ENCODE measurements at regions not wholly inside any gene's neighbourhood (a gene's known extent, or its start where the extent isn't known, plus 50 kb on each side); places are given as distances from the start of the nearest gene placed in this dataset.

DNA sequence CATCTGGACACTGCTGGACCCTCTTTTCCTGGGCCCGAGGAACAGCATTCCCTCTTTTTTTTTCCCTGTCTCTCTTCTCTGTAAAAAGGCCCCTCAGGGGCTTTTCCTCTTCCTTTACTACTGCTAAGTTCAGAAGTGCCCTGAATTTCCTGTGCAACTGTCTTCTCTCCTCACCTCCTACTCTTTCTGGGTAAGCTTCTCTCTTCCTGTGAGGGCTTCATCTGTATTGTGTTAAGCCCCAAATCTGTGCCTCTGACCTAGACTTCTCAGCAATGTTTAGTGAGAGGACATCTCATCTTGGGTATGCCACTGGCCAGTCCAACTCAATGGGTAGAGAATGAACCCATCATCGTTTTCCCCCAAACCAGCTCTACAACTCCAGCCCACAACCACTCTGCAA, 174.2 kb downstream of the PTEN start:
- intact Hi-C loops (cut with micrococcal nuclease; ENCODE audit: unreplicated experiment) = no loop called here
- H3K4me3 ChIP-seq (ENCODE audit: low read depth in 2 of 2, low read length in 2 of 2) = no peak overlapping the region
- no peak for TF ChIP-seq POLR2AphosphoS5 (IDR thresholded peaks at IDR 0.05; ENCODE audit: low read depth, low read length)
- TF ChIP-seq TCF7L2 (IDR thresholded peaks at IDR 0.05; ENCODE audit: low read depth, low read length) = no peak
- TF ChIP-seq, protein P1, sequence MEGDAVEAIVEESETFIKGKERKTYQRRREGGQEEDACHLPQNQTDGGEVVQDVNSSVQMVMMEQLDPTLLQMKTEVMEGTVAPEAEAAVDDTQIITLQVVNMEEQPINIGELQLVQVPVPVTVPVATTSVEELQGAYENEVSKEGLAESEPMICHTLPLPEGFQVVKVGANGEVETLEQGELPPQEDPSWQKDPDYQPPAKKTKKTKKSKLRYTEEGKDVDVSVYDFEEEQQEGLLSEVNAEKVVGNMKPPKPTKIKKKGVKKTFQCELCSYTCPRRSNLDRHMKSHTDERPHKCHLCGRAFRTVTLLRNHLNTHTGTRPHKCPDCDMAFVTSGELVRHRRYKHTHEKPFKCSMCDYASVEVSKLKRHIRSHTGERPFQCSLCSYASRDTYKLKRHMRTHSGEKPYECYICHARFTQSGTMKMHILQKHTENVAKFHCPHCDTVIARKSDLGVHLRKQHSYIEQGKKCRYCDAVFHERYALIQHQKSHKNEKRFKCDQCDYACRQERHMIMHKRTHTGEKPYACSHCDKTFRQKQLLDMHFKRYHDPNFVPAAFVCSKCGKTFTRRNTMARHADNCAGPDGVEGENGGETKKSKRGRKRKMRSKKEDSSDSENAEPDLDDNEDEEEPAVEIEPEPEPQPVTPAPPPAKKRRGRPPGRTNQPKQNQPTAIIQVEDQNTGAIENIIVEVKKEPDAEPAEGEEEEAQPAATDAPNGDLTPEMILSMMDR (IDR thresholded peaks at IDR 0.05) = no peak
- TF ChIP-seq, protein P2, sequence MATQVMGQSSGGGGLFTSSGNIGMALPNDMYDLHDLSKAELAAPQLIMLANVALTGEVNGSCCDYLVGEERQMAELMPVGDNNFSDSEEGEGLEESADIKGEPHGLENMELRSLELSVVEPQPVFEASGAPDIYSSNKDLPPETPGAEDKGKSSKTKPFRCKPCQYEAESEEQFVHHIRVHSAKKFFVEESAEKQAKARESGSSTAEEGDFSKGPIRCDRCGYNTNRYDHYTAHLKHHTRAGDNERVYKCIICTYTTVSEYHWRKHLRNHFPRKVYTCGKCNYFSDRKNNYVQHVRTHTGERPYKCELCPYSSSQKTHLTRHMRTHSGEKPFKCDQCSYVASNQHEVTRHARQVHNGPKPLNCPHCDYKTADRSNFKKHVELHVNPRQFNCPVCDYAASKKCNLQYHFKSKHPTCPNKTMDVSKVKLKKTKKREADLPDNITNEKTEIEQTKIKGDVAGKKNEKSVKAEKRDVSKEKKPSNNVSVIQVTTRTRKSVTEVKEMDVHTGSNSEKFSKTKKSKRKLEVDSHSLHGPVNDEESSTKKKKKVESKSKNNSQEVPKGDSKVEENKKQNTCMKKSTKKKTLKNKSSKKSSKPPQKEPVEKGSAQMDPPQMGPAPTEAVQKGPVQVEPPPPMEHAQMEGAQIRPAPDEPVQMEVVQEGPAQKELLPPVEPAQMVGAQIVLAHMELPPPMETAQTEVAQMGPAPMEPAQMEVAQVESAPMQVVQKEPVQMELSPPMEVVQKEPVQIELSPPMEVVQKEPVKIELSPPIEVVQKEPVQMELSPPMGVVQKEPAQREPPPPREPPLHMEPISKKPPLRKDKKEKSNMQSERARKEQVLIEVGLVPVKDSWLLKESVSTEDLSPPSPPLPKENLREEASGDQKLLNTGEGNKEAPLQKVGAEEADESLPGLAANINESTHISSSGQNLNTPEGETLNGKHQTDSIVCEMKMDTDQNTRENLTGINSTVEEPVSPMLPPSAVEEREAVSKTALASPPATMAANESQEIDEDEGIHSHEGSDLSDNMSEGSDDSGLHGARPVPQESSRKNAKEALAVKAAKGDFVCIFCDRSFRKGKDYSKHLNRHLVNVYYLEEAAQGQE (IDR thresholded peaks at IDR 0.05; ENCODE audit: insufficient read depth in 1 of 2, low read depth in 2 of 2, low read length in 1 of 2) = no peak
- TF ChIP-seq SIN3A (IDR thresholded peaks at IDR 0.05; ENCODE audit: borderline replicate concordance, insufficient read depth, low read depth, low read length) = no peak
- no peaks in the 10 kb centered on the region for H3K4me1 ChIP-seq (ENCODE audit: control insufficient read depth, insufficient read depth, low read length)
- H3K36me3 ChIP-seq (ENCODE audit: control insufficient read depth, insufficient read depth, low read length) = no peaks in the 10 kb centered on the region
- BruUV-seq (replicated peaks) = no TSS peak
- POLR2A ChIA-PET = no interaction called here
- H3K9me3 ChIP-seq (ENCODE audit: control insufficient read depth, insufficient read depth, low read depth, low read length) = no peaks in the 10 kb centered on the region
- H3K27ac ChIP-seq (ENCODE audit: low read length) = no peak overlapping the region
- CTCF ChIA-PET = no interaction called here
- in situ Hi-C loops (cut with HindIII; ENCODE audit: low pct_unique_long_range_greater_than_20kb, low sequenced_read_pairs) = no loop called here
- ATAC-seq (no peak), DNase-seq (ENCODE audit: low read depth, low spot score) (no peak)
- no peaks in the 10 kb centered on the region for H3K27me3 ChIP-seq (ENCODE audit: control insufficient read depth, insufficient read depth, low read length)

DNA sequence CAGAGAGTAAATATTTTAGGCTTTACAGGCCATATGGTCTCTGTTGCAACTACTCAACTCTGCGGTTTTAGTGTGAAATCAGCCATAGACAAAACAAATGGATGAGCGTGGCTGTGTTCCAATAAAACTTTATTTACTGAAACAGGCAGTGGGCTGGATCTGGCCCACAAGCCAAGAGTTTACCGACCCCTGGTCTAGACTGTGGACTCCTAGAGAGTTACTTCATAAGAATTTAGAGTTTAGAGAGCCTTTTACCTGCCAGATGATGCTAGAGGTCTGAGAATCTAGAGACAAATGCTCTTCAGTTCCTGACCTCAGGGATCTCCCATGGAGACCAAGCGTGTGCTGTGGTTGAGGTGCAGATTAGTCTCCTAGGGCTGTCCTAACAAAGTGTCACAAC, 174.8 kb downstream of the PTEN start:
- no TSS peak for BruUV-seq (replicated peaks)
- Histone ChIP-seq H3K27ac (ENCODE audit: low read length) (no peak overlapping the region), H3K27me3 (ENCODE audit: control insufficient read depth, insufficient read depth, low read length) (no peaks in the 10 kb centered on the region), H3K9me3 (ENCODE audit: control insufficient read depth, insufficient read depth, low read depth, low read length) (no peaks in the 10 kb centered on the region), H3K4me3 (ENCODE audit: low read depth in 2 of 2, low read length in 2 of 2) (no peak overlapping the region), H3K36me3 (ENCODE audit: control insufficient read depth, insufficient read depth, low read length) (no peaks in the 10 kb centered on the region), H3K4me1 (ENCODE audit: control insufficient read depth, insufficient read depth, low read length) (no peaks in the 10 kb centered on the region)
- ATAC-seq (no peak), DNase-seq (ENCODE audit: low read depth, low spot score) (no peak)
- TF ChIP-seq, protein P2 (IDR thresholded peaks at IDR 0.05; ENCODE audit: insufficient read depth in 1 of 2, low read depth in 2 of 2, low read length in 1 of 2) = no peak
- no peak for TF ChIP-seq SIN3A (IDR thresholded peaks at IDR 0.05; ENCODE audit: borderline replicate concordance, insufficient read depth, low read depth, low read length)
- TF ChIP-seq, protein P1 (IDR thresholded peaks at IDR 0.05) = no peak
- TF ChIP-seq TCF7L2 (IDR thresholded peaks at IDR 0.05; ENCODE audit: low read depth, low read length) = no peak
- no peak for TF ChIP-seq POLR2AphosphoS5 (IDR thresholded peaks at IDR 0.05; ENCODE audit: low read depth, low read length)
- CTCF ChIA-PET = no interaction called here
- POLR2A ChIA-PET = no interaction called here
- in situ Hi-C loops (cut with HindIII; ENCODE audit: low pct_unique_long_range_greater_than_20kb, low sequenced_read_pairs) = no loop called here
- intact Hi-C loops (cut with micrococcal nuclease; ENCODE audit: unreplicated experiment) = no loop called here

Data from Panc1 (cell line).